Liver (tissue), 8 donors: ENCODE measurements at regions not wholly inside any gene's neighbourhood (a gene's known extent, or its start where the extent isn't known, plus 50 kb on each side); places are given as distances from the start of the nearest gene placed in this dataset.

Experiments used
- DNase-seq: peaks from one replicate; pipeline ENCODE4 v3.0.0-alpha.2; 2017; ENCODE audit warnings: low spot score
- H3K27ac ChIP-seq, 2 donors: one replicate each; pipeline ENCODE4 v1.7.0; 2013; ENCODE audit warnings: inconsistent platforms in 2 of 2, low read length in 2 of 2, control low read depth in 1 of 2, low read depth in 1 of 2, mild to moderate bottlenecking in 1 of 2
- H3K27me3 ChIP-seq, 4 donors: one replicate each; pipeline versions ENCODE4 v1.6.1 to v1.7.0; 2013; ENCODE audit warnings: low read length in 3 of 4, inconsistent platforms in 1 of 4, mild to moderate bottlenecking in 1 of 4, moderate library complexity in 1 of 4; ENCODE audit not compliant: control insufficient read depth in 4 of 4, insufficient read depth in 4 of 4
- H3K36me3 ChIP-seq, 4 donors: one replicate each; pipeline versions ENCODE4 v1.6.1 to v1.7.0; 2013; ENCODE audit warnings: low read length in 3 of 4, mild to moderate bottlenecking in 3 of 4, low read depth in 1 of 4, moderate library complexity in 1 of 4; ENCODE audit not compliant: control insufficient read depth in 4 of 4, insufficient read depth in 3 of 4
- H3K4me1 ChIP-seq, 4 donors: one replicate each; pipeline versions ENCODE4 v1.6.1 to v1.7.0; 2013; ENCODE audit warnings: low read length in 3 of 4, mild to moderate bottlenecking in 3 of 4, moderate library complexity in 1 of 4; ENCODE audit not compliant: control insufficient read depth in 4 of 4, insufficient read depth in 4 of 4
- H3K4me3 ChIP-seq, 3 donors: one replicate each; pipeline versions ENCODE4 v1.6.1 to v1.7.0; 2013; ENCODE audit warnings: low read length in 3 of 3, control low read depth in 1 of 3, low read depth in 1 of 3, mild to moderate bottlenecking in 1 of 3
- H3K9ac ChIP-seq, 2 donors: one replicate each; pipeline ENCODE4 v1.7.0; 2013; ENCODE audit warnings: low read length in 2 of 2, mild to moderate bottlenecking in 2 of 2, moderate library complexity in 2 of 2, control low read depth in 1 of 2, low read depth in 1 of 2
- H3K9me3 ChIP-seq, 4 donors: one replicate each; pipeline versions ENCODE4 v1.6.1 to v1.7.0; 2013; ENCODE audit warnings: low read length in 3 of 4; ENCODE audit not compliant: control insufficient read depth in 4 of 4
- ATF3 ChIP-seq: IDR thresholded peaks from 2 replicates; pipeline ENCODE4 v1.6.1; 2016; ENCODE audit warnings: antibody characterized with exemption
- CTCF ChIP-seq: fragments of 150-350 bp; IDR thresholded peaks from 2 replicates; pipeline ENCODE4 v1.5.1; 2017; ENCODE audit warnings: improper control_type of control experiment, low read depth, low read length; ENCODE audit not compliant: missing input control
- EGR1 ChIP-seq, 2 donors: IDR thresholded peaks; 2 replicates each; pipeline ENCODE4 v1.6.1; 2016 to 2018; ENCODE audit warnings: antibody characterized with exemption in 2 of 2, low read depth in 2 of 2
- FOXA1 ChIP-seq: IDR thresholded peaks from 2 replicates; pipeline ENCODE4 v1.6.1; 2016; ENCODE audit warnings: antibody characterized with exemption
- FOXA2 ChIP-seq: IDR thresholded peaks from 2 replicates; pipeline ENCODE4 v1.6.1; 2016; ENCODE audit warnings: antibody characterized with exemption
- GABPA ChIP-seq, 2 donors: IDR thresholded peaks in 1 of 2; conservative IDR thresholded peaks in 1 of 2; 2 replicates each; pipeline ENCODE4 v1.6.1; 2016; ENCODE audit warnings: antibody characterized with exemption in 2 of 2, mild to moderate bottlenecking in 1 of 2, moderate library complexity in 1 of 2
- HNF4A ChIP-seq, 2 donors: conservative IDR thresholded peaks; 2 replicates each; pipeline ENCODE4 v1.6.1; 2016; ENCODE audit warnings: antibody characterized with exemption in 2 of 2, mild to moderate bottlenecking in 2 of 2
- HNF4G ChIP-seq: IDR thresholded peaks from 2 replicates; pipeline ENCODE4 v1.6.1; 2016; ENCODE audit warnings: antibody characterized with exemption
- MAX ChIP-seq: IDR thresholded peaks from 2 replicates; pipeline ENCODE4 v1.6.1; 2016; ENCODE audit warnings: antibody characterized with exemption
- NR2F2 ChIP-seq: IDR thresholded peaks from 2 replicates; pipeline ENCODE4 v1.6.1; 2016; ENCODE audit warnings: antibody characterized with exemption
- RAD21 ChIP-seq, 2 donors: IDR thresholded peaks; 2 replicates each; pipeline ENCODE4 v1.6.1; 2016; ENCODE audit warnings: antibody characterized with exemption in 2 of 2, mild to moderate bottlenecking in 2 of 2
- REST ChIP-seq: IDR thresholded peaks from 2 replicates; pipeline ENCODE4 v1.6.1; 2016; ENCODE audit warnings: antibody characterized with exemption, mild to moderate bottlenecking
- RXRA ChIP-seq, 2 donors: IDR thresholded peaks; 2 replicates each; pipeline ENCODE4 v1.6.1; 2017 to 2018; ENCODE audit warnings: antibody characterized with exemption in 2 of 2, mild to moderate bottlenecking in 1 of 2
- SP1 ChIP-seq: IDR thresholded peaks from 2 replicates; pipeline ENCODE4 v1.6.1; 2018; ENCODE audit warnings: antibody characterized with exemption, mild to moderate bottlenecking
- YY1 ChIP-seq: IDR thresholded peaks from 2 replicates; pipeline ENCODE4 v1.6.1; 2016; ENCODE audit warnings: antibody characterized with exemption, mild to moderate bottlenecking
- WGBS: extraction: QIAGEN DNeasy Blood & Tissue Kit; methylation state at CpG from one replicate; pipeline ENCODE4 v1.1.7; 2013; 5-methylcytosine and 5-hydroxymethylcytosine counted together
- donor health status: healthy.
- donor health status: healthy.
- donor health status: healthy.
- donor health status: healthy.
- donor health status: healthy.

- no peak for TF ChIP-seq REST
- no peak for TF ChIP-seq FOXA2
- TF ChIP-seq RXRA (IDR thresholded peaks at IDR 0.05), result no peak
These were observed 1161.9 kb upstream of the NRXN1 start (continued) for GRCh38 chr2:52193804-52194203.

- no peak overlapping the region for H3K9ac ChIP-seq
- no peak overlapping the region for H3K27ac ChIP-seq
- TF ChIP-seq GABPA (IDR thresholded peaks at IDR 0.05 in 1 of 2, conservative IDR thresholded peaks at IDR 0.05 in 1 of 2), result no peak
- H3K9me3 ChIP-seq, result no peaks in the 10 kb centered on the region
- no peak for DNase-seq
- H3K36me3 ChIP-seq, result no peaks in the 10 kb centered on the region
- no peaks in the 10 kb centered on the region for H3K4me1 ChIP-seq
- H3K4me3 ChIP-seq, result no peak overlapping the region
- WGBS, result 37% methylated on average over 4 of the region's 4 CpGs
- no peaks in the 10 kb centered on the region for H3K27me3 ChIP-seq
These were observed 1160.7 kb upstream of the NRXN1 start for GRCh38 chr2:52192656-52193055.

GRCh38 chr2:52181080-52181479 is 1149.1 kb upstream of the NRXN1 start:
- H3K27me3 ChIP-seq, result no peaks in the 10 kb centered on the region
- no peaks in the 10 kb centered on the region for H3K36me3 ChIP-seq
- no peak for TF ChIP-seq HNF4G
- no peaks in the 10 kb centered on the region for H3K4me1 ChIP-seq
- H3K9me3 ChIP-seq, result peaks cover 0 to 9% (median 0%) of the 10 kb centered on the region in 4 donors
- H3K4me3 ChIP-seq, result no peak overlapping the region
- WGBS, result 63% methylated on average over 2 of the region's 2 CpGs
- no peak overlapping the region for H3K27ac ChIP-seq
- DNase-seq, result no peak
- H3K9ac ChIP-seq, result no peak overlapping the region

- no peaks in the 10 kb centered on the region for H3K4me1 ChIP-seq
- 82% methylated on average over 1 of the region's 1 CpG for WGBS
- DNase-seq, result no peak
- H3K9ac ChIP-seq, result no peak overlapping the region
- H3K9me3 ChIP-seq, result peaks cover 0 to 6% (median 0%) of the 10 kb centered on the region in 4 donors
- no peak overlapping the region for H3K4me3 ChIP-seq
- H3K27me3 ChIP-seq, result no peaks in the 10 kb centered on the region
- H3K36me3 ChIP-seq, result no peaks in the 10 kb centered on the region
- H3K27ac ChIP-seq, result no peak overlapping the region
- TF ChIP-seq REST (no peak), MAX (no peak), HNF4A (conservative IDR thresholded peaks at IDR 0.05) (no peak), YY1 (no peak), ATF3 (no peak), EGR1 (IDR thresholded peaks at IDR 0.05; ENCODE audit: low read depth in 2 of 2) (no peak), CTCF (no peak), FOXA1 (no peak), RXRA (IDR thresholded peaks at IDR 0.05) (no peak), RAD21 (IDR thresholded peaks at IDR 0.05) (no peak), FOXA2 (no peak), HNF4G (no peak), NR2F2 (no peak), SP1 (no peak)
These were observed 1146.9 kb upstream of the NRXN1 start for GRCh38 chr2:52178845-52179244.
